Fibroblast of skin of back (primary cell): ENCODE measurements at regions not wholly inside any gene's neighbourhood (a gene's known extent, or its start where the extent isn't known, plus 50 kb on each side); places are given as distances from the start of the nearest gene placed in this dataset.

Source experiments
- DNase-seq: peaks from one replicate; pipeline ENCODE4 v3.0.0-alpha.2; 2013

GRCh38 chr5:24816206-24816605 lies 171.4 kb upstream of the CDH10 start:
- DNase-seq: no peak

GRCh38 chr5:24805230-24805629 lies 160.5 kb upstream of the CDH10 start:
- peak; percentile 6 for DNase-seq

- peak; percentile 46 for DNase-seq
Measured at GRCh38 chr5:24804221-24804681, 159.5 kb upstream of the CDH10 start.

GRCh38 chr5:24791326-24791725 lies 146.5 kb upstream of the CDH10 start:
- DNase-seq: no peak

GRCh38 chr5:24789611-24790351 lies 145.0 kb upstream of the CDH10 start:
- DNase-seq: no peak

GRCh38 chr5:24788829-24789514 lies 144.2 kb upstream of the CDH10 start:
- peak; percentile 88 for DNase-seq

- DNase-seq: no peak
Measured at GRCh38 chr5:24786108-24786507, 141.3 kb upstream of the CDH10 start.

GRCh38 chr5:24783596-24783995 lies 138.8 kb upstream of the CDH10 start:
- no peak for DNase-seq

GRCh38 chr5:24777392-24777791 lies 132.6 kb upstream of the CDH10 start:
- DNase-seq: no peak

DNA sequence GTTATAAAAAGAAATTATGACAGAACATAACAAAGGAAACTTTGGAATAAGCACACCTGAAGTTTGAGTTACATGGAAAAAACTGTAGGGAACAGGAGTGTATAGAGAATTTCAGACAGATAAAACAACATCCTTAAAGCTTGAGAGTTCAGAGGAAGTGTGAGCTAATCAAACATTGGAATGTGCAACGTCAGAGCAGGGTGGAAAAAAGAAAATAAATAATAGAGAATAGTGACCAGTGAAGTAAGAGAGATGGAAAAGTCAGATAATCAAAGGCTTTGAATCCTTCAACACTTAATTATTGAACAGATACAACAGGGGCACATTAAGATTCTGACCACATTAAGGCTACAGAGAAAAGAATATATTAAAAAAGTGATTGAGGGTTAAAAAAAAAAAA lies 128.5 kb upstream of the CDH10 start:
- peak; percentile 53 for DNase-seq

- peak; percentile 38 for DNase-seq
Measured at GRCh38 chr5:24767086-24767485, 122.3 kb upstream of the CDH10 start.

GRCh38 chr5:24765219-24765618 lies 120.4 kb upstream of the CDH10 start:
- no peak for DNase-seq

GRCh38 chr5:24750355-24750754 lies 105.6 kb upstream of the CDH10 start:
- DNase-seq: no peak

DNA sequence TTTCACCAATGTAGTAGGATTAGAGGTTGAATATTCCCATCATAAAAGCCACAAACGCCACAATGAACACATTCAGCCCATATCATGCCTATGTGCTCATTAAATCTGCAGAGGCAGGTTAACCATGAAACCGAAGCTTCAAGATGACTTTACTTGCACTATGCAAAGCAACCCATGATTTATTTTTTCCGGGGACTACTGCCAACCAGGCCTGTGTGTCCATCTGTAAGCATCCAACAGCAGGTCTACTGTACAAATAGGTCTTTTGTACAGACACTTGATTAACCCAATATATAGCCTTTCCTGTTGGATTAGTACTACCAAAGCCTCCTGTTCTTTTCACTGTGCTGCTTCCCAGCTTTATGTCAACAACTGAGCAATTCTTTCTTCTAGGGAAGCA lies 104.9 kb upstream of the CDH10 start:
- DNase-seq: no peak

- DNase-seq: no peak
Measured at GRCh38 chr5:24747327-24747726, 102.5 kb upstream of the CDH10 start.

DNA sequence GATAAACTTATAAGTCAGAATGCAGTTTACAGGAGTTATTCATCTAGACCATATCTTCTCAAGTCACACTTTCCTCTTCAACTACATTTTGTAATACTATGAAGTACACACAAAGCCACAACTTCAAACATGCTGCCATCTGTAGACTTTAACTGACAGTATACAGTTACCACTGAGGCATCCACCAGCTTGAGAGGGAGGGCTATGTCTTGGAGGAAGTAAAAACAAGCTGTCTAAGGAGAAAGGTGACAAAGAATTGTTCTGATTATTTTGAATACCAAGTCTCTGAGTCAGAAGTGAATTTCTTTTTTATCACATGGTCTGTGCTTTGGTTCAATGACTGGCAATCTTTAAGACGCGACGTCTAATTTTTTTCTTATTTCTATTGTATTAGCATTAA lies 97.6 kb upstream of the CDH10 start:
- no peak for DNase-seq

DNA sequence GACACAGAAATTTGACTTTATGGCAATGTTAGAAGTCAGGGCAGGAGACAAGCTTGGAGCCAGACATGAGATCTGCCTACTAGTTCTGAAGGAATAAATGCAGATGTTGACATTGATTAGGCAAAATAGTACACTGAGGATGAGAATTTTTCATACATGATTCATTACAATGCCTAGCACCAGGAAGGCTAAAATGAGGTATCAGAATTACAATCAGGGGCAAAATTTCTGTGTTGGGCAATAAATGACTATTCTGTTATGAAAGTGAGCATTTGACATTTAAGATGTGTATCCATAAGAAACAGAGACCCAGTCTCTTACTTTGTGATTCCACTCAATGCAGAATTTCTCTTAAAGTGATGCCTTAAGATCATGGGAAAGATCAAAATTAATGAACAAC lies 92.4 kb upstream of the CDH10 start:
- DNase-seq: no peak

GRCh38 chr5:24735284-24735683 lies 90.5 kb upstream of the CDH10 start:
- DNase-seq: no peak

DNA sequence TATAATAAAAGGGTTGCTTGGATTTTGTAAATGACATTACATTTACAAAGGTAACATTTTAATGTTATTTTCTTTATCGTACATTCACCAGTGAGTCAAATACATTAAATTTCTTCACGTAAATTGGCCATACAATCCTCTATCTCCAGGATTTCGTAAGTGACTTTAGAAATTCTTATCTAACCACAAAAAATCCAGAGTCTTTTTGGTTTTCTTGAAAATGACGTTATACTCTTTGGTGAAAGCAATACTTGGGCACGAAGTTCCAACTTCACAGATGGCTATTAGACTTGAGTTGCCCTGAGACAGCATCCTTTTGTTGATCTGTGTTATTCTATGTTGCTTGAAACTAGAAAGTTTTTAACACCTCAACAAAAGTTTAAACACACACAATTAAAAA lies 87.4 kb upstream of the CDH10 start:
- DNase-seq: no peak

- no peak for DNase-seq
Measured at GRCh38 chr5:24720743-24721142, 76.0 kb upstream of the CDH10 start.

- DNase-seq: no peak
Measured at GRCh38 chr5:24714746-24715145, 70.0 kb upstream of the CDH10 start.

GRCh38 chr5:24712947-24713346 lies 68.2 kb upstream of the CDH10 start:
- DNase-seq: no peak

GRCh38 chr5:24712047-24712446 lies 67.3 kb upstream of the CDH10 start:
- no peak for DNase-seq

GRCh38 chr5:24703934-24704333 lies 59.2 kb upstream of the CDH10 start:
- no peak for DNase-seq
